HG03432 (cell line): ENCODE measurements at regions not wholly inside any gene's neighbourhood (a gene's known extent, or its start where the extent isn't known, plus 50 kb on each side); places are given as distances from the start of the nearest gene placed in this dataset.

Experiments used
- ATAC-seq: cut with Tn5 transposase; IDR thresholded peaks from one replicate; pipeline ENCODE4 v1.9.1; 2021; ENCODE audit warnings: mild to moderate bottlenecking, moderate library complexity; ENCODE audit not compliant: unreplicated experiment

DNA sequence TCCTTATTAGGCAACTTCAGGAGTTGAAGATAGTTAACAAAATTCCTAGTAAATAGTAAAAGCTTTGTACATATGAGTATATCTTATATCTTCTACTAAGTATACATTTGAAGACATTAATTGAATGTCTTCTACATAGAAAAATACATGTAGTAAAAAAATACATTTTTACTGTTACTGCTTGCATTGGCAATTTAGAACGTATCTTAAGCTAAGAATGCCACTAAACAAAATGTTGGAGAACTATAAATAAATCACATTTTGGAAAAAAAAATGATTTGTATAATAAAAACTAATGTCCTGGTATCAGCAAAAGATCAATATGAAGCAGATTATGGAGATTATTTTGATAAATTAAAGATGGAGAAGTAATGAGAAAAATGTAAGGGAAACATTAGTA, 434.2 kb upstream of the SLC8A1 start:
- ATAC-seq, result no peak

GRCh38 chr2:40886655-40887054, 434.8 kb upstream of the SLC8A1 start:
- no peak for ATAC-seq

DNA sequence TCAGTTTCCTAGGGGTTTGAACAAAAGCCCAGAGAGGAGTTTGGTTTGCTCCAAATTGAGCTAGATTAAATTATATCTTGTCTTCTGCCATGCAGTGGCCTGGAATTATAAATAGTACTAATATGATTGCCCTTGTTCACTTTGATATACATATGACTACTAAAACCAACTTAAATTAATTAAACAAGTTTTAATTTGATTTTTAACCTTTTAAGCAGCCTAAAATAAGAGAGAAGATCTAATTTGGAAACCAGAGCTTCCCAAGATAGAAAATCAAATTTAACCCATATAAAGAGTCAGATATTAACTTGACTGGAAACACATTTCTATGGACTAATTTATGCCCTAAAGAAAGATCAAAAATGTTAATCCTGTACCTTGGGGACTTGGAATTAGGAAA, 444.5 kb upstream of the SLC8A1 start:
- no peak for ATAC-seq

DNA sequence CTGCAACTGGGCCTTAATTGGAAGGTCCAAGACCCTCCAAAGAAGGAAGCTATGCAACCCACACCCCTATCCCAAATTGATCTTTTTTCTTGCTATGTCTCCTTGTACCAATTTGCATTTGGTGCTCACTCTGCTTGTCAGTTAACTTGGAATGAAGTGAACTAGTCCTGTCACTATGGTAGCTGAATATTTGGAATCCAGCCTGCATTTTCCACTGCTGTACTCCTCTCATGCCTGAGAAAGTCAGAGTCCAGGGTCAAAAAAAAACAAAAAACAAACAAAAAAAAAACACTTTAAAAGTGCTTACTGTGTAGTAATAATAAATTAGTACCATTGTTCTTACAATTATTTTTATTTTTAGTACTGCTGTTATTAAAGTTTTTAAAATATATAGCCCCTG, 462.8 kb upstream of the SLC8A1 start:
- no peak for ATAC-seq

DNA sequence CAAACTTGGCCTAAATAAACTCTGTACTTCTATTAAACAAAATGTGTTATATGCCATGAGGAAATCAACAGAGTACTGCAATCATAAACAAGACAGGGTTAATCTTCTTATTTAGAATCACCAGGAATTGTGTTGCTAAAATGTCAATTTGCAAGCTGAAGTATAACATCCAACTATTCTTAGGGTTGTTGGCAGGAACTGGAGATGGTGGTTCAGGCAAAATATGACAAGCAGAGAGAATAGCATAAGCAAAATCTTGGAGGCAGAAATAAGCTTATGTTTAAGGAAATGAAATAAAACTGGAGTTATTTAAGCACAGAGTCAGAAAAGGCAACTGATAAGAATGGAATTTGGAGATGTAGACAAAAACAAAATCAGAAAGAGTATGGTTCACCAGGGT, 463.8 kb upstream of the SLC8A1 start:
- ATAC-seq, result no peak

GRCh38 chr2:40935349-40935748, 483.5 kb upstream of the SLC8A1 start:
- no peak for ATAC-seq

- ATAC-seq, result no peak
Observed at GRCh38 chr2:40937284-40937683, 485.4 kb upstream of the SLC8A1 start.

DNA sequence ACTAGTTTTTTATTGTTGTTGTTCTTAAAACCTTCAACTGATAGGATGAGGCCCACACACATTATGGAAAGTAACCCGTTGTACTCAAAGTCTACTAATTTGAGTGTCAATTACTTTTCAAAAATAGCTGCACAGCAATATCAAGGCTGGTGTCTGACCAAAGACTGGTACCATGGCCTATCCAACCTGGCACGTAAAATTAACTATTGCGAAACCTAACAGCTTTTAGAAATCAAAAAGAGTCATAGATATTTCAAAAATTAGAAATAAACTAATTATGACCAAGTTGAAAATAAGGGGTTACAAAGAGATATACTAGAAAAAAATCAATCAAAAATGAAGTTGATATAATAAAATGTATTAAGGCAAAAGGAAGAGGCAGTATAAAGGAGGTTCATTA, 501.5 kb upstream of the SLC8A1 start:
- ATAC-seq, result no peak

DNA sequence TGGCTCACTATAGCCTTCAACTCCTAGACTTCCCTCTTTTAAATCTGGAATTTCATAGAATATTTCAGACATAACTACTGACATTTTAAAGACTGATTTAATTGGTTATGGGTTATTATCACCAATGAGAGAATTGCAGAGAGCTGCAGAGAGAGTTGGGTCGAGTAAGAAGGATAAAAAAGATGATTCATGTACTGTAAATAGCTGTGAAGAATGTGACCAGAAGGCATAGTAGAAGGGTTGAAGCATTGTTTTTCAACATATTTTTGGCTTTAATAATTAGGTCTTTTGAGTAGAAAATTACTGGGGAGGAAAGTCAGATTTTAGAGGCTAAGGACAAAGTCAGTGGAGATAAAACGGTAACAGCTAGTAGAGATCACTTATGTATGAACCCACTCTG, 503.2 kb upstream of the SLC8A1 start:
- no peak for ATAC-seq

- ATAC-seq, result no peak
Observed at GRCh38 chr2:40955635-40956034, 503.7 kb upstream of the SLC8A1 start.

GRCh38 chr2:40957508-40957907, 505.6 kb upstream of the SLC8A1 start:
- ATAC-seq, result peak; percentile 64

DNA sequence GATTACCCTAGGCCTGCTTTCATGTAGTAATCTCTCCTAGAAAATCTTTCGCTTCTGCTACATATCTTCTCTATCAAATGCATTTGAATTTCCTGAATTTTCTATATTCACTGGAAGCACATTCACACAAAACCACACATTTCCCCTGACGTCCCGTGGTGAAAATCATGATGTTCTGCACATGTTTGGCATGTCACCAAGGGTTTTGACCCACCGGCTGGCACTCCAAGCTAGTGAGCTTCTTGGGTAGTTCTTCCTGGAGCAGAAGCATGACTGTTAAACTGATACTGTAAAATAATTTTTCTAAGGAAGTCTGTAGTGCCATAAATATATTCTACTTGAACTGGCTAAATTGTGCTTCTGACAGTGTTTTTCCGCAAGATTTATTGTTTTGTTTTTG, 510.1 kb upstream of the SLC8A1 start:
- no peak for ATAC-seq

DNA sequence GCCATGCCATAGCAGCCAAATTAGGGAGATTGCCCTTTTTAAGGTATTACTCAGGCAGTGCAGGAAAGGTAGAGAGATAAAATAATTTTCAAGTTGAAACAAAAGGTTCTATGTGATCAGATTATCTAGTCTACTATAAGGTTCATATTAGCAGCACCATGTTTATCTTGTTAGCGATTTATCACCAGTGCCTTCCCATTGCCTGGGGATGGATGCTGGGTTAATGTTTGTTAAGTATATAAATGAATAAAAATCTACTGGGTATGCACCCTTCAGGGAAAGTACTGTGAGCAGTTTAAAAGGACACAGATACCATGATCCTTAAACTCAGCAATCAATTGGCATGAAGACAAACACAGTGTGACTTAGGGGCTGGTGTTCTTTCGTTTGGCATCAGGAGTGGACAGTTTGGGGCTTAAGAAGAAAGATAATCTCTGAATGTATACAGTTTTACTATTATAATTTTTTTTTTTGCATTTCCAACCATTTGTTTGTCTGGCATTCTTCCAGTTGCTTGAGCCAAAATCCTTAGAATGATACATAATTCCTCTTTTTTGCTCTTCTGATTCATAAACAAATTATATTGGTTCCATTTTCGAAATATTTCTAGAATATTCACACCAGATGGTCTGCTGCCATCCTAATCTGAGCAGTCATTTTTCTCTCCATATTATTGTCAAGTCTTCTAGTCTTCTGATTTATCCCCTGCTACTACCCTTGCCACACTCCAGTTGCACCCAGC, 512.8 kb upstream of the SLC8A1 start:
- ATAC-seq, result no peak

DNA sequence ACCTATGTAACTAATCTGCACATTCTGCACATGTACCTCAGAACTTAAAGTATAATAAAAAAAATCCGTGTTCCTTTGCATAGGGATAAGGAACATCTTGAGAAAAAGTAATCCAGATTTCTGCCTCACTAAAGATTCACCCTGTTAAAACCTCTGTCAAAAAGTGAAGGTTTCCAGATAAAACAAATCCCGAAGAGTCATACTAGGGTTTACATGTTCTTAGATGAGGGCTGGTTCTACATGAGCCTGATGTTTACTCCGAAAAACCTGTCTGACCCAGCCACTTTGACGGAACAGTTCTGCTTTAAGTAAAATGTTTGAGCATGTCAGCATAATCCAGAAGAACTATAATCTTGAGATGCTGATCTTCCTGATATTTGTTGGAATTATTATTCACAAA, 515.6 kb upstream of the SLC8A1 start:
- no peak for ATAC-seq

- ATAC-seq, result no peak
Observed at GRCh38 chr2:40975151-40975550, 523.3 kb upstream of the SLC8A1 start.

GRCh38 chr2:40997362-40997761, 545.5 kb upstream of the SLC8A1 start:
- ATAC-seq, result no peak

GRCh38 chr2:41000374-41000773, 548.5 kb upstream of the SLC8A1 start:
- no peak for ATAC-seq

DNA sequence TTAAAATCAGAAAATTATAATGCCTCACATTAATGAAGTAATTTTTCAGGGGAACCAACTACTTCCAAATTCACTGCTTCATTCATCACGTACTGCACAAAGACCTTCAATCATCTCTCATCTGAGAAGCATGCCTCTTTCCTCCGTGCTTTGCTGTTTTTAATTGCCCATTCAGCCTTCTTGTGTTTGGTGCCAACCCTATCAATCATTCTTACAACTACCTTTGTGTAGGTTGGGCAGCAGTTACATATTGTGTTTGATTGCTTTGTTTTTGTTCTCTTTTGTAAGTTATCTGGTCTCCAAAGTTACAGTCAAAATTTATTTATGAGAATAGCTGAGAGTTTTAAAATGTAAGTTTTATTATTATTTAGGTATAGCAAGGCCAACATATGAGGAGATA, 549.0 kb upstream of the SLC8A1 start:
- no peak for ATAC-seq

DNA sequence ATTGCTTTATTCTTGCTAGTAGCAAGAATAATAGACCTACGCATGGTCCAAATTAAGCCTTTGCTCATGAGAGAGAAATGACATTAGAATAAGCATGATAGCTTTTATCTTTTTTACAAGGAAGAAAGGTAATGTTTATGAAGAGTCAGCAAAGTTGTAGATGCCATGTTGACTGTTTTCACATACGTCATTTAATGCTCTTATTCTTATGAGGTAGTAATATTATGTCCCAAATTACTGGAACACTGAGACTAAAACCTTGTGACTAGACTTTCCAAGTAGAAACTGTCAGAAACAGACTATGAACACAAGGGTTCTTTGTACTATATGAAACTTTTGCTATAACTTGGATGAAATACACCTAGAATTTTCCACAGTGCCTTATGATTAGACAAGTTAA, 552.8 kb upstream of the SLC8A1 start:
- ATAC-seq, result no peak

DNA sequence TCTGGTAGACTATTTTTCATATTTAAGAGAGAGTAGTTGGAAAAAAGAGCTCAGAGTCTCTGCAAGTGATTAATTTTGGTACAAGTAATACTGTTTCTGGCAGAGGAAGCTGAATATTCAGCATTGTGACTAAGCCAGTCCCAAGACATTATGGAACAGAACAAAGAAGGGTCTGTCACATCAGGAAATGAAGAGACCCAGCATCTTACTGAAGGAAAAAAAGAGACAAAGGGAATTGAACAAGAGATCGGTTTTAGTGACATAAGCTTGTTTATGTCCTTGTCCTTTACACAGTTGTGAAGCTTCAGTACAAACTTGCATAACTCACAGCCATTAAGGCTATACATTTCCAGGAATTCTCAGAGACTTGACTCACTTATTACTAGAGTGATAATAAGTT, 568.5 kb upstream of the SLC8A1 start:
- no peak for ATAC-seq

DNA sequence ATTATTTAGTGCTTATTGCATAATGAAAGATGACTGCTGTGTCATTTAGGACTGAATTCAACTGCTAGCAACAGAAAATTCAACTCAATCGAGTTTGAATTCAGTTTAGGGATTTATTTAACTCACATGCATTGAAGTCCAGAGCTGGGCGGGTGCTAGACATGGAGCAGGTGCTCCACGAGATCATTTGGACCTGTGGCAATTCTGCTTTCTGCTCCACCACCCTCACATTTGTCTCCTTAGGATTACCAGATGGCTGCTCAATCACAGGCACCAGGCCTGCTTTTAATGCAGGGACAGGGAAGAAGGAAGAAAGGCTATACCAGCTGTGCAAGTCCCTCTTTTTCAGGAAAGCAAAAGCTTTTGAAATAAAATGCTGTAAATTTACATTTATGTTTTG, 572.9 kb upstream of the SLC8A1 start:
- no peak for ATAC-seq

DNA sequence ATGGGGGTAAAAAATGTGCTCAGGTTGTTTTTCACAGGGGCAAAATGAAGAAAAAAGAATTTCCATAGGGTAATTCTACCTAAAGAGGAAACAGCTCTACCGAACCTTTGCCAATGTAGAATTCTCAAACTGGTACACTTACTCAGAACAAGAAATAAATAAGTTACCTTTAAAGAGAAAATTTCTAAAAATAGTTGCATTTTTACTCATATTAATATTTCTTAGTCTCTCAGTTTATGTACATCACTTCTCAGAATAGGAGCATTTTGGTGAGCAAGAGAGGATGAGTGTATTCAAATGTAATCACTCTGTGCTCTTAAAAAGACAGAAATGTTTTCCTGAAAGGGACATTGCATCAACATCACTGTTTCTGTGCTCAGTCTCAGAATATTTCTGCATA, 574.7 kb upstream of the SLC8A1 start:
- ATAC-seq, result peak; percentile 90

- no peak for ATAC-seq
Observed at GRCh38 chr2:41027095-41027494, 575.2 kb upstream of the SLC8A1 start.
